GM21360 (cell line): ENCODE measurements at regions not wholly inside any gene's neighbourhood (a gene's known extent, or its start where the extent isn't known, plus 50 kb on each side); places are given as distances from the start of the nearest gene placed in this dataset.

ENCODE experiments used
- ATAC-seq: cut with Tn5 transposase; IDR thresholded peaks from one replicate; pipeline ENCODE4 v1.9.1; 2021; ENCODE audit warnings: mild to moderate bottlenecking, moderate library complexity; ENCODE audit not compliant: unreplicated experiment

- ATAC-seq = no peak
Observed at GRCh38 chr7:45511721-45512597, 62.2 kb upstream of the ADCY1 start.

GRCh38 chr7:45514944-45515343 lies 59.2 kb upstream of the ADCY1 start:
- ATAC-seq = no peak

GRCh38 chr7:45515346-45515745 lies 58.8 kb upstream of the ADCY1 start:
- ATAC-seq = no peak
